ENCODE measurements at regions not wholly inside any gene's neighbourhood (a gene's known extent, or its start where the extent isn't known, plus 50 kb on each side); places are given as distances from the start of the nearest gene placed in this dataset.

DNA sequence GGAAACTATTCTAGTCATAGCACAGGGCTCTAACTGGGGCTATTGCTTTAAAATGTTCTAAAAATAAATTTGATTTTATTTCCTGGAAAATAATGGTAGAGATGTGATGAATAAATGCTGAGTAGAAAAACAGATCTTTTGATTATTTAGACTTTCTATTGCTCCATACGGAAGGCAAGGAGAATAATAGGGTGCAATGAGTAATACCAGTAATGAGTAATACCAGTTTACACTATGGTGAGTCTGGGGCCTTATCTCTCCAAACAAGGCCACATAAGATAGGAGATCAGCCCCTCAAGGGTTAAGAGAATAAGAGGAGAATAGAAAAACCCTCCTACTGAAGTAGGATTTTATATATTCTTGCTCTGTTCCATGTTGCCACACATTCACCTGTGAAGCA lies 390.4 kb downstream of the KLF5 start:
- no peak for DNase-seq (ENCODE audit: low read depth)
- TF ChIP-seq, protein P1, sequence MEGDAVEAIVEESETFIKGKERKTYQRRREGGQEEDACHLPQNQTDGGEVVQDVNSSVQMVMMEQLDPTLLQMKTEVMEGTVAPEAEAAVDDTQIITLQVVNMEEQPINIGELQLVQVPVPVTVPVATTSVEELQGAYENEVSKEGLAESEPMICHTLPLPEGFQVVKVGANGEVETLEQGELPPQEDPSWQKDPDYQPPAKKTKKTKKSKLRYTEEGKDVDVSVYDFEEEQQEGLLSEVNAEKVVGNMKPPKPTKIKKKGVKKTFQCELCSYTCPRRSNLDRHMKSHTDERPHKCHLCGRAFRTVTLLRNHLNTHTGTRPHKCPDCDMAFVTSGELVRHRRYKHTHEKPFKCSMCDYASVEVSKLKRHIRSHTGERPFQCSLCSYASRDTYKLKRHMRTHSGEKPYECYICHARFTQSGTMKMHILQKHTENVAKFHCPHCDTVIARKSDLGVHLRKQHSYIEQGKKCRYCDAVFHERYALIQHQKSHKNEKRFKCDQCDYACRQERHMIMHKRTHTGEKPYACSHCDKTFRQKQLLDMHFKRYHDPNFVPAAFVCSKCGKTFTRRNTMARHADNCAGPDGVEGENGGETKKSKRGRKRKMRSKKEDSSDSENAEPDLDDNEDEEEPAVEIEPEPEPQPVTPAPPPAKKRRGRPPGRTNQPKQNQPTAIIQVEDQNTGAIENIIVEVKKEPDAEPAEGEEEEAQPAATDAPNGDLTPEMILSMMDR (IDR thresholded peaks at IDR 0.05; ENCODE audit: insufficient read depth, low read depth, low read length), result no peak
- Histone ChIP-seq H3K27me3 (ENCODE audit: control insufficient read depth, insufficient read depth, low read length) (no peaks in the 10 kb centered on the region), H3K36me3 (ENCODE audit: control insufficient read depth, insufficient read depth, low read length) (no peaks in the 10 kb centered on the region), H3K4me3 (ENCODE audit: low read depth, low read length) (no peak overlapping the region)
- CTCF ChIA-PET, result no interaction called here
- POLR2A ChIA-PET, result no interaction called here

DNA sequence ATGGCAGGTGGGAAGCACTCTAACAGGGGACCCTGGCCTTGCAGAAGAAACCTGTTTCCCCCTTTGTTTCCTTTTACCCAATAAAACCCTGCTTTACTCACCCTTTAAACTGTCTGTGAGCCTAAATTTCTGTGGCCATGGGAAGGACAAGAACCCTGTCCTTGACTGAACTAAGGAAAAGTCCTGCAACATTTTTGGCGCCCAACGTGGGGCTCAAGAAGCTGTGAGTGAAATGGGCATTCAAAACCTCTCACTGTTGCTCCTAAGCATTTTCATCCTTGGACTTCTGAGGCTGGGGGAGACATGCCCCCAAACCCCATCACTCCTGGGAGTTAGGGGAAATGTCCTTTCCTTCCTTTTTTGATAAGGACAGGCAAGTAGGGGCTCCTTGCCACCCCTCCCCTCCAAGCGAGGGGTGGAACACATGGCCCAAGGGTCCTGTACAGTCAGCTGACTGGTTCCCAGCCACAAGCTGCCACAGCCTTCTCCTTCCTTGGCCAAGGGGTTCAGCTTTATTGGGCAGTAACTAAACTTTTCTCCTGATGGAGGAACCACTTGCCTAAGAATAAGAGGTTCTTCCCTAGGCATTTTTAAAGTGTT lies 381.6 kb downstream of the KLF5 start:
- ChIA-PET CTCF (no interaction called here), POLR2A (no interaction called here)
- H3K4me3 ChIP-seq (ENCODE audit: low read depth, low read length), result no peak overlapping the region
- H3K36me3 ChIP-seq (ENCODE audit: control insufficient read depth, insufficient read depth, low read length), result no peaks in the 10 kb centered on the region
- DNase-seq (ENCODE audit: low read depth), result no peak
- TF ChIP-seq, protein P1 (IDR thresholded peaks at IDR 0.05; ENCODE audit: insufficient read depth, low read depth, low read length), result no peak
- no peaks in the 10 kb centered on the region for H3K27me3 ChIP-seq (ENCODE audit: control insufficient read depth, insufficient read depth, low read length)

DNA sequence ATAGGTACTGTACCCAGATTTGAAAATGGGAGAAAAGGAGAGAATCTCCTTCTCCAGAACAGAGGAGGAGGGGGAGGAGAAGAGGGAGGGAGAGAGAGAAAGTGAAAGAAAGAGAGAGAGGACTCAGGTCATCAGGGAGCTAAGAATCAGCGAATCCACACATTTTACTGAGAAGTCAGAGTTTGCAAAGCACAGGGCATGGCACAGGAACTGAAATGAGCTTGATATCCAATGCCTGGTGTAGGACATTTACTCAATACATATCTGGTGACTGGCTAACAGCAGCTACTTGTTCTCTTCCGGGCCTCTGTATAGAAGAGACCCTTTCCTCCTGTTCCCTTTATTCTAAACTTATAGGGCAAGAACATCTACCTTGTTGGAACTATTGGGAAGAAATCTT lies 375.1 kb downstream of the KLF5 start:
- TF ChIP-seq, protein P1 (IDR thresholded peaks at IDR 0.05; ENCODE audit: insufficient read depth, low read depth, low read length), result no peak
- ChIA-PET POLR2A (no interaction called here), CTCF (interaction anchor here (0.6 kb wide), 1 partner anchor 454 kb away, joined by 4 read pairs; no protein-coding TSS in a partner anchor)
- H3K27me3 ChIP-seq (ENCODE audit: control insufficient read depth, insufficient read depth, low read length), result no peaks in the 10 kb centered on the region
- no peaks in the 10 kb centered on the region for H3K36me3 ChIP-seq (ENCODE audit: control insufficient read depth, insufficient read depth, low read length)
- H3K4me3 ChIP-seq (ENCODE audit: low read depth, low read length), result no peak overlapping the region
- DNase-seq (ENCODE audit: low read depth), result no peak

DNA sequence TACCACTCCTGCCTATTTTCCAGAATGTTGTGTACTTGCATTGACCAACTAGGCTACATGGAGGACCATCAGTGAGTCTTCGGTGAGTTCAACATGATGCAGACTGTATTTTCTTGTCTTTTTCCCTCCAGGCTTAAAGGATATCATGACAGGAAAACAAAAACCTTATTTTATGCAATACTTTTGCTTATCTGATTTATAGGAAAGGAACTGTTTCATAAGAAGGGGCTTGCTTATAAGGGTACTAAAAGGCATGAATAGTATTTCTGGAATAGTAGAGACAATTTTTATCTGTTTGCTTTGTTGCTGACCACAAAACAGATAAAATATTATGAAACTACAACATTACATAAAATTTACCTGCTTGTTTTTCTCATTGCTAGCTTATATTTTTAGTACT lies 374.7 kb downstream of the KLF5 start:
- Histone ChIP-seq H3K4me3 (ENCODE audit: low read depth, low read length) (no peak overlapping the region), H3K36me3 (ENCODE audit: control insufficient read depth, insufficient read depth, low read length) (no peaks in the 10 kb centered on the region), H3K27me3 (ENCODE audit: control insufficient read depth, insufficient read depth, low read length) (no peaks in the 10 kb centered on the region)
- POLR2A ChIA-PET, result no interaction called here
- TF ChIP-seq, protein P1 (IDR thresholded peaks at IDR 0.05; ENCODE audit: insufficient read depth, low read depth, low read length), result no peak
- CTCF ChIA-PET, result no interaction called here
- no peak for DNase-seq (ENCODE audit: low read depth)

DNA sequence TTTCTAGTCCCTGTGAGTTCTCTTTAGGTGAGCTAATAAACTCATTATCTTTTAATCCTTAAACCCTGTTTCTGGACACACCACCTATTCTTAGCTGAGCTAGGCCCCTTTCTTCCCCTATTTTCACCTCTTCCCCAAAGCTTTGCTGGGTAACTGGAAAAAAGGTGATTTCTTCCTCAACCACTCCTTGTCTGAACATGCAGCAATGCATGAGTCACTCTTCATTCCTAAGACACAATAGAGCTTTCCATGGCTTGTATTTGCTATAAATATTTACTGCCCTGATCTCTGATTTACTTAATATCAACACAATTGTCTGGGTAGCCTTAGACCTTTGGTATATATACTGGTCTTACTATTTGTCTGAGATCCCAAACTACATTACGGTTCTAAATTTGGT lies 370.9 kb downstream of the KLF5 start:
- ChIA-PET CTCF (no interaction called here), POLR2A (no interaction called here)
- TF ChIP-seq, protein P1 (IDR thresholded peaks at IDR 0.05; ENCODE audit: insufficient read depth, low read depth, low read length), result no peak
- Histone ChIP-seq H3K36me3 (ENCODE audit: control insufficient read depth, insufficient read depth, low read length) (no peaks in the 10 kb centered on the region), H3K27me3 (ENCODE audit: control insufficient read depth, insufficient read depth, low read length) (no peaks in the 10 kb centered on the region), H3K4me3 (ENCODE audit: low read depth, low read length) (no peak overlapping the region)
- DNase-seq (ENCODE audit: low read depth), result no peak
